ENCODE measurements at regions not wholly inside any gene's neighbourhood (a gene's known extent, or its start where the extent isn't known, plus 50 kb on each side); places are given as distances from the start of the nearest gene placed in this dataset.
"Not testable (repeated sequence)": the region's sequence is repeated elsewhere in the genome, so short reads cannot be mapped to it uniquely, and the experiment has no call there.

DNA sequence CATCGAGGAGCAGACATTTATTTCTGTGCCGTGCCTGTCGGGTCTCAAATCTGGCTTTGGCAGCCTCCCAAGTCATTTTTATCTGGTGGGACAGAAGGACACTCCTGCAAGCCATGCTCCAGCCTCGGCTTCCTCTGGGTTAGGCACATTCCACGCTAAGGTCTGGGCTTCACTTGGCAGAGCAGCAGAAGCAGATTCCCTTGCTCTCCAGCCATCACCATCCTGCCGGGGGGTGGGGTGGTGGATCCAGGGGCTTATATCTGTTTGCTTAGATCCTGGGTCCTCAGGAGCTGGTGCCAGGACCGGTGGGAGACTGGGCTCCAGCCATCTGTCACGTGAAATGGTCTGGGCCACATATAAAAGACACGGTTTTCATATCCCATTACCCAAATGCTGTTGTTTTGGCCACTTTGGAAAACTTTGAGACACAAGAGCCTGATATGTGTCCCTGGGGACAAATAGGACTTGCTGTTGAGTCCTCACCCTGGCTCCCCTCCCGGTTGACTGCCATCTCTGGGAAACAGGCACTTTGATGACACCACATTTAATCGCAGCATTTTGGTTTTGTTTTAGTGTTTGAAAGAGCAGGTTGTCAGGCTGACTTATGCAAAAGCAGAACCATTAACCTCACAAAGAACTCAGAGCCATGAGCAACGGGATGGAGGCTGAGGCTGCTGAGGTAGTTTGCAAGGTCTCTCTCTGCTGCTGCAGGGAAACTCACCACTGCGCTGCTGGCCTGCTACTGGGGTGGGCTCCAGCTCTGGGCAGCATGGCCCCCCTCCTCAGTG lies 69.6 kb upstream of the PRMT8 start:
- no peak for DNase-seq

DNA sequence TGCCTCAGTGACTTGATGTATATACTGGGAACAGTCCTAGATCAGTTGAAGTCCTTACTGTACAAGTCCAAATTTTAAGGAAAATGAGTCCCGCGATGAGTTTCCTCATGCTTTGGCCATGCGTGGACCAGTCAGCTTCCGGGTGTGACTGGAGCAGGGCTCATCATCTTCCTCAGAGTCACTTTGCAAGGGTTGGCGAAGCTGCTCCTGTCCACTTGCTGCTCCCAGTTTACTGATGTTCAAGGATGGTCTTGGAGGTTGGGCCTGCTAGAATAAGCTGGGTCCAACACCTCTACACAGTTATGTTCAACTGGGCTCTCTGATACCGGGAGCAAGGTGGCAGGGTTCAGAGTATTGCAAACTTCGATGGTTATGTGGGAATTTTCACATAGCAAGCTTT lies 66.2 kb upstream of the PRMT8 start:
- DNase-seq: not testable (repeated sequence)

DNA sequence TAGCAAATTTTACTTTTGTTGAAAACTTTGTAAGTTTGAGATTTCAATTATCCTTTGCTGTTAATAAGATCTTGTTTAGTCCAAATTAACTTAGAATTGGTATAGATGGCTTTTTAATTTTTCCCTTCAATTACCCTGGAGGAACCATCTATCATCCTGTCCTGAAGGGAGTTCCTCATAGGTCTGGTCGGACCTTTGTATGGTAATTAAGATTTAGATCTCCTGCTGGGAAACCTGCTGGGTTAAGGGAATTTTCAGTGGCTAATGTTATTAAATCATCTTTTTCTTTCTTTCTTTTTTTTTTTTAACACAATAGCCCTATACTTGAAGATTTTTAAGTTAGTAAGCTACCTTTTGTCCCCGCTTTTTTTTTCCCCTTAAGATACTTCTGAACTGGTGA lies 63.0 kb upstream of the PRMT8 start:
- no peak for DNase-seq

DNA sequence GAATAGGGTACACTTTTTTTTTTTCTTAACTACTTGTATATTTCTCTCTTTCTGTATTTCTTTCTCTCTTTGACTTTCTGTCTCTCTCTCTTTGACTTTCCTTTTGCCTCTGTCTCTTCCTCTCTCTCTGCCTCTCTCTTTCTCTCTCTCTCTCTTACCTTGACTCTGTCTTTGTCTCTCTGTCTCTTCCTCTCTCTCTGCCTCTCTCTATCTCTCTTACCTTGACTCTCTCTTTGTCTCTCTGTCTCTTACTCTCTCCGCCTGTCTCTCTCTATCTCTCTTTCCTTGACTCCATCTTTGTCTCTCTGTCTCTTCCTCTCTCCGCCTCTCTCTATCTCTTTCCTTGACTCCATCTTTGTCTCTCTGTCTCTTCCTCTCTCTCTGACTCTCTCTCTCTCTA lies 62.4 kb upstream of the PRMT8 start:
- no peak for DNase-seq

DNA sequence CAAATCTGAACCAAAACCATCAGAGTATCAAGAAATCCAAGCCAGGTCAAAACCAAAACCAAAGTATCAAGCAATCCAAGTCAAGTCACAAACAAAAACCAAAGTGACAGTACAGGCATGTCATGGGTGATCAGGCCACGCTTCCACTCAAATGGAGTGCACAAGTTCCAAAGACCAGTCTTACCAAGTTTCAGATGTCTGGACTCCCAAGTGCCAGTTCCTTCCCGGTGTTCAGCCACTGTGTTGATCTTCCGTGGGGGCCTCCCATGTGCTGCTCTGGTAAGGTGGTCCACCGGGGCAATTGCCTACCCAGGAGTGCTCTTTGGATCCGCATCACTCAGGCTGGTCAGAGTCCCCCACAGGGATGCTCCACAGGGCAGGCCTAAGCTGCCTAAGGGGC lies 61.5 kb upstream of the PRMT8 start:
- not testable (repeated sequence) for DNase-seq

DNA sequence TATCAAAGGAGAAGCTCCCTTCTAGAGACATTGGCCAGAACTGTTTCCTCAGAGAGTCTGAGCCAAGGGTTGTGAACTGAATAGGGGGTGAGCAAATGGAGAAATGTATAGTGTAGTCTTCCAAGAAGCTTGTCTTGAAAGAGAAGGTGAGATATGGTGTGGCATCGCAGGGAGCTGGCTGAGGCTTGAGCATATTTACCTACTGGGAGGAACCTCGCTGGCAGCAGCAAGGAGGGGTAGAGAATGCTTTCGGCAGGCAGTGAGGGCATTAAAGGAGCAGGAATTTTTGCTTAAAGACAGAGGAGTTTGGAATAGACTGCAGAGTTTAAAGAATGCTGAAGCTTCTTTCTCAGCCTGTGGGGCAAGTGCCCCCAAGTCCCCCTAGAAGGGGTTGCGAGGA lies 59.3 kb upstream of the PRMT8 start:
- no peak for DNase-seq

DNA sequence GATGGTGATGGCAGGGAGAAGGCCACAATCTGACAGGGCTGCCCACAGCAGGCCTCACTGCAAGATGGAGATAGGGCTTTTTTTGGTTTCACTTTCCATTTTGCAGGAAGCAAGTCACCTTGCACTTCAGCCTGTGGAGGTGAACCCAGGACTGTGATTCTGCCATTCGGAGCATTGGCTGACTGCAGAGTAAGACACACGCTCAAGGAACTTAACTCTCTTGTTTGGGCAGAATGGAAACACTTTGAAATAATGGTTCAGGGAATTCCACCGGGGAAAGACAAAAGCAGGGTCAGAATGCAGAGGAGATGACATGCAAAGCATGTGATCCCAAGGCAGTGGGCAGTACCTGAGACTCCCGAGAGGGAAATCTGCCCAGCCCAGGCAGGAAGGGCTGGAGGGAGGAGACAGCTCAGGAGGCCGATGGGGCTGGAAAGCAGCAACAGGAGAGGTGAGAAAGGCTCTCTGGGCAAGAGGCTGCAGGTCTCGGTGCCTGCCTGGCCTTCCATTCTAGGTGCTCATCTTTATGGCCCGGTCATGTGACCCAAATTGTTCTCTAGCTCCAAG lies 58.7 kb upstream of the PRMT8 start:
- no peak for DNase-seq

DNA sequence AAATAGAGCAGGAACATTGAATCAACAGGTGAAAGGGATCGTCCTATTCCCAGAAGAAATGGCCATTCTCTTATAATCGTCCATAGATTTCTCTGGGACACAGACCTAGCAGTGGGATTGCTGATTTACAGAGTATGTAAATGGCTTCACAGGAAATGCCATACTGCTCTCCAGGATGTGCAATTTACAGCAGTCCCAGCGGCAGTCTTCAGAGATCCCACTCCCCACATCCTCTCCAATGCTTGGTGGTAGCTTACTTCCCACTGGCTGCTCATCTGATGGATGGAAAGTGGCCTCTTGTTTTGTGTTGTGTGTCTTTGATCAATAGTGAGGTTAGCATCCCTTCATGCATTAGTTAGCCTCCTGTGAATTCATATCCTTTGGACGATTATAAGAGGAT lies 58.1 kb upstream of the PRMT8 start:
- DNase-seq: no peak

DNA sequence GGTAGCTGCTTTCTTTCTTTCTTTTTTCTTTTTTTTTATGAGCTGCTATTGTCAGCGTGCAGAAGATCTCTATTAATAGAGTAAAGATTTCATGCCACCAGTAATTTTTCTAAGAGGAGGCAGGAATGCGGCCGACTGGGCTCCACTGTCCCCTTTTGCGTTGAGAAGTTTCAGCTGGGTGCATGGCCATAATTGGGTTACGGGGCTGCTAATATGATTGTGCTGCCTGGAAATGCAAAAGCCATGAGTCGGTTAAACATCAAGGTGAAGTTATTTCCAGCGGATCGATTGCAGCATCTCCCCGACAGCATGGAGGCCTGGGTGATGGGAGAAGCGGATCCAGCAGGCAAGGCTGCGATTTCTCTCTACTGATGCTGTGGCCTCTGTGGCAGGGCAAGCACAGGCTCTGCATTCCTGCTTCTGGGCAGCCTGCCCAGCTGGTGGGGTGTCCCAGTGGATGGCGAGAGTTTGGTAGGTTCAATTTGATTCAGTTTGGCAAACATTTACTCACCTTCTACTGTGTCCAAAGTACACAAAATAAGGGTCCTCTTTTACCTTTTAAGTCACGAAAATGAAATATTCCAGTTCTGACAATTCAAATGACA lies 54.4 kb upstream of the PRMT8 start:
- no peak for DNase-seq

DNA sequence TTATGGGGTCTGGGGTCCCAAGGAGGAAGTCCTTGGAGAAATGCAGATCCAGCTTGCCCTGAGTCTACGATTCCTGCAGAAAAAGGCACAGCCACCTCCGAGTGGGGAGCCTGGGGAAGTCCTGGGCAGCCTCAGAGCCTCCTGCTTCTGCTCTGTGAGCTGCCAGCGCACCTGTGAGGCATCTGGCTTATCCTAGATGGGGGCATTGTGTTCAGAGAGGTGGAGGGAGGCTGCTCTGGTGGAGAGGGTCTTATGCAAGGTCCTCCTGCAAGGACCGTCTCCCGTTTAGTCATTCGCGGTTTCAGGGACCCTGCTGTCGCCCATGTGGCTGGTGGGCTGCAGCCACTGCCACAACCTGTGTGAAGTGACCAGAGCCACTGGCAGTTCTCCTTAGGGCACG lies 53.0 kb upstream of the PRMT8 start:
- DNase-seq: no peak

DNA sequence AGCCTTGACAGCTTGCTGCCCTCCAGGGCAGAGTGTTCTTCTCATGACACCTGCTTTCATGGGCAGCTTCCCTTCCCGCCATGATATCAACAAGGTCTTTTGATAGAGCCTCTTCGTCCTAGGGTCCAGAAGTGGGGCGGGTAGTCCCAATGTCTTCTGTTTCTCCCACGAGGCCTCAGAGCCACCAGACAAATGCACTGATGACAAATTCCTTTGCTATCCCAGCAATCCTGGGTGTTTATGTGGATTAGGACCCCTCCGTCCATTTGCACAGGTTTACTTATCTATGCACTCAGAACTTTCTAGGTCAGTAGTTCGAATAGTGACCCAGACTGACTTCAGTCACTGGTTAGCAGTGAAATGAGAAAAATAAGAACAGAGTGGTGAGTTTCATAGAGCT lies 52.6 kb upstream of the PRMT8 start:
- DNase-seq: no peak

Data from right kidney (tissue), 1 donor.